Activated T-cell treated with anti-CD3 and anti-CD28 coated beads for 48 hours (primary cell): ENCODE measurements at regions not wholly inside any gene's neighbourhood (a gene's known extent, or its start where the extent isn't known, plus 50 kb on each side); places are given as distances from the start of the nearest gene placed in this dataset.
"Not testable (repeated sequence)": the region's sequence is repeated elsewhere in the genome, so short reads cannot be mapped to it uniquely, and the experiment has no call there.

Experiments used
- DNase-seq: peaks from one replicate; pipeline ENCODE4 v3.0.0-alpha.2; 2020; ENCODE audit warnings: low read depth

GRCh38 chr21:17293016-17293562 lies 219.8 kb upstream of the CXADR start:
- not testable (repeated sequence) for DNase-seq

- DNase-seq = no peak
Measured at GRCh38 chr21:17295997-17296396, 216.8 kb upstream of the CXADR start.

DNA sequence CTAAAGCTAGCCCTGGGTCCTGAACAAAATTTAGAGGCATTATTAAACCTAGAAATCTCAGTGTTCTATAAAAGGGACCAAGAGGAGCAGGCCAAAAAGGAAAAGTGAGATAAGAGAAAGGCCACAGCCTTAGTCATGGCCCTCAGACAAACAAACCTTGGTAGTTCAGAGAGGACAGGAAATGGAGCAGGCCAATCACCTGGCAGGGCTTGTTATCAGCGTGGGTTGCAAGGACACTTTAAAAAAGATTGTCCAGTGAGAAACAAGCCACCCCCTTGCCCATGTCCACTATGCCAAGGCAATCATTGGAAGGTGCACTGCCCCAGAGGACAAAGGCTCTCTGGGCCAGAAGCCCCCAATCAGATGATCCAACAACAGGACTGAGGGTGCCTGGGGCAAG lies 213.3 kb upstream of the CXADR start:
- not testable (repeated sequence) for DNase-seq

GRCh38 chr21:17327715-17328114 lies 185.1 kb upstream of the CXADR start:
- DNase-seq = not testable (repeated sequence)

- no peak for DNase-seq
Measured at GRCh38 chr21:17334484-17334883, 178.4 kb upstream of the CXADR start.

DNA sequence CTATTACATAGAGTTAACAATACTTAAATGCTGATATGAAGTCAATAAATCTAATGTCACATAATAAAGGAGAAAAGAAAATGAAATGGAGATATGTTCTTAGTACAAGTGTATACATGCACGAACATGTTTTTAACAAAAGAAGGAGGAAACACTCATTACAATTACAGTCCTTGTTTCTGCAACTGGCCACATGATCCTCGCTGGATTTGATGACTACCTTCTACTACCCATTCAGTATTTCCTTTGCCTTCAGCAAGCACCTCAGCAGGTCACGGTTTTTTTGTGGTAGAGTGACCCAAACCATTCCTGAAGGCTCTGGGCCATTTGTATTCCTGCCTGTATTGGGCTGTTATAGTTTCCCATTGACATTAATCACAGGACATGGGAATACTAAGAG lies 172.8 kb upstream of the CXADR start:
- DNase-seq = no peak

DNA sequence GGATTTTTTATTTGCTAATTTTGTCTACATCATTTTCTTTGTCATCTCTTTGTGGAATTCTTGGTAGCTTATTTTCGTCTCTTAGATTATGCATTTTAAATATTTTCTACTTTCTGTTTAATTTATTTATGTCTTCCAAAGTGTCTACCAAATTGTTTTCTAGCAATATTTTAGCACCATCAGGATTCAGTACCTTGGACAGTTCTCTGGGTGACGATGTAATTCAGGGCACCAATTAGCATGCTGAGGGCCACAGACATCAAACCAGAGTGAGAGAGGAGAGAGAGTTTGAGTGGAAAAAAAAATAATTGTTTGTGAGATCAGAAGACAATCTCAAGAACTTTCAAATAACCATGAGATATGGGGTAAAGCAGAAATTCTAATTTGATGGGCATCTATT lies 169.8 kb upstream of the CXADR start:
- DNase-seq = no peak

DNA sequence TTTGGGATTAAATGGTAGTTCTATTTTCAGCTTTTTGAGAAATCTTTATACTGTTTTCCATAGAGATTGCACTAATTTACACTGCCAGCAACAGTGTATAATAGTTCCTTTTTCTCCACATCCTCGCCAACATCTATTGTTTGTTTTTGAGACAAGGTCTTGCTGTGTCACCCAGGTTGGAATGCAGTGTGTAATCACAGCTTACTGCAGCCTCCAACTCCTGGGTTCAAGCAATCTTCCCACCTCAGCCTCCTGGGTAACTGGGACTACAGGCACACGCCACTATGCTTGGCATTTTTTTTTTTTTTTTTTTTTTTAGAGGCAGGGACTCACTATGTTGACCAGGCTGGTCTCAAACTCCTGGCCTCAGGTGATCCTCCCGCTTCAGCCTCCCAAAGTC lies 164.5 kb upstream of the CXADR start:
- DNase-seq = no peak

DNA sequence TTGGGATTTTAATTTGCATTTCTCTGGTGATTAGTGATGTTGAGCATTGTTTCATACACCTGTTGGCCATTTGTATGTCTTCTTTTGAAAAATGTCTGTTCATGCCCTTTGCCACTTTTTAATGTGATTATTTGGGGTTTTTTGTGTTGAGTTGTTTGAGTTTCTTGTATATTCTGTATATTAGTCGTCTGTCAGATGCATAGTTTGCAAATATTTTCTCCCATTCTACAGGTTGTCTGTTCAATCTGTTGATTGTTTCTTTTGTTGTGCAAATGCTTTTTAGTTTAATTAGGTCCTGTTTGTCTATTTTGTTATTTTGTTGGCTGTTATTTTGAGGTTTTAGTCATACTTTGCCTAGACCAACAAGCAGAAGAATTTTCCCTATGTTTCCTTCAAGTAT lies 164.0 kb upstream of the CXADR start:
- DNase-seq = no peak

- no peak for DNase-seq
Measured at GRCh38 chr21:17351766-17352165, 161.1 kb upstream of the CXADR start.

GRCh38 chr21:17352996-17353655 lies 159.7 kb upstream of the CXADR start:
- no peak for DNase-seq

DNA sequence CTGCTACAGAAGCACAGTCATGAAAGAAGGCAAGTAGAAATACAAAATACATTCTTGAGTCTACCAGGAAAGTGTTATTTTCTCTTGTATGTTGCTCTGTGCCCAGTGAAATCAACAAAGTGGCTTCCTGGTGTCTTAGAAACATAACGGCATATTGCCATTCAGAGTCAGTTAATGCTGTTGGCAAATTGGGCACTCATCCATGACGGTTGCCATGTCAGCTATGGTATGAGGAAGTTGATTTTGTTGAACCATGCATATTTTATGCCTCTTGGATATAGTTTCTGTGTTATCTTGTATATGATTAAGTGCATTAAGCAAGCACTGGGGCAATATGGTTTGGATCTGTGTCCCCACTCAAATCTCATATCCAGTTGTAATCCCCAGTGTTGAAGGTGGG lies 153.1 kb upstream of the CXADR start:
- DNase-seq = no peak

DNA sequence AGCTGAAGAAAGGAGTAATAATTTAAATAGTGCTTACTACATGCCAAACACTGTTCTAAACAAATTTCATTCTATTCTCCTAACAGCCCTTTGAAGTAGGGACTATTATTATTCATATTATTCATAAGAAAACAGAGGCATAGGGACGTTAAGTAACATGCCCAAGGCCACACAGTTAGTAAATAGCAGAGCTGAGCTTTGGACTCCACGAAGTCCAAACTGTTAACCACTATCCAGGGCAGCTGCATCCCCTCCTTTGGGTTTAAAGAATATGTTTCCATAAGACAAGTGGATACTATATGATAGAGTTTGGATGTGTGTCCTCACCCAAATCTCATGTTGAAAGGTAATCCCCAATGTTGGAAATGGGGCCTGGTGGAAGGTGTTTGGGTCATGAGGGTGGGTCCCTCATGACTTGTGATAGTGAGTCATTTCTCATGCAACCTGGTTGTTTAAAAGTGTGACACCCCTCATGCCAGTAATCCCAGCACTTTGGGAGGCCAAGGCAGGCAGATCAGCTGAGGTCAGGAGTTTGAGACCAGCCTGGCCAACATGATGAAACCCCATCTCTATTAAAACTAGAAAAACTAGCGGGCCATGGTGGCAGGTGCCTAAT lies 144.0 kb upstream of the CXADR start:
- DNase-seq = no peak

- no peak for DNase-seq
Measured at GRCh38 chr21:17370263-17370662, 142.6 kb upstream of the CXADR start.

GRCh38 chr21:17370916-17371315 lies 141.9 kb upstream of the CXADR start:
- DNase-seq = no peak

GRCh38 chr21:17371450-17371849 lies 141.4 kb upstream of the CXADR start:
- no peak for DNase-seq

GRCh38 chr21:17372200-17372599 lies 140.6 kb upstream of the CXADR start:
- DNase-seq = no peak

DNA sequence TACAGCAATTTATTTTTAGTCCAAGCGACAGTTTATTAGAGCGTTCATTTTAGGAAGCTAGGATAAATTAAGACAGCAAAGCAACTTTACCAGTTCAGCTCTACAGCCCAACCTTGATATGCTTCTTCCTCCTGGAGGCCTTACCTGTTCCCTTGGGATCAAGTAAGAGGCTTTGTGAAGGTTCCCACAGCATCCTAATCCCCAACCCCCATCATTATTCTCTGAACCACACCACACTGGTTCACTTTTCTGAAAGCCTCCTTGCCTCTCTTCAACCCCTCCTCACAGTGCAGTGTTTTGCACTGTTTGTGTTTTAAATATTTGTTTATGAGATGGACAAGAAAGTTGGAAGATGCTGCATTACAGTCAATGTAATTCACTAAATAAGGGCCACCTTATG lies 126.3 kb upstream of the CXADR start:
- DNase-seq = no peak

- no peak for DNase-seq
Measured at GRCh38 chr21:17387030-17387617, 125.7 kb upstream of the CXADR start.

- DNase-seq = no peak
Measured at GRCh38 chr21:17388226-17388625, 124.6 kb upstream of the CXADR start.

DNA sequence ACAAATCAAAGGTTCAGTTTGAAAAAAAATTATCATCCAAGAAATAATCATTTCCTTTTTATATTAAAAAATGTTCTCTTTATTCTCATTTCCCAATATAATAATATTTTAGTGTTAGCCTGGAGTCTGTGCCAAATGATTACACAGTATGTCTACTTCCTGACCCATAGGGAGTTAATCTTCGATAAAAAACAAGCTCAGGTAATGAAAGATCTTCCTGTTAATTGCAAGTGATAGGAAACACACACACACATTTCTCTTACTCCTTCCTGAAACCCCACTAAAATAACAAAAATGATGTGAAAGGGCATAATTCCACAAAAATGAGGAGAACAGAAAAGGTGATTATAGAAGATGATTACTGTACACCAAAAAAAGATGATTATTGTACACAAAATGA lies 123.5 kb upstream of the CXADR start:
- DNase-seq = no peak

- no peak for DNase-seq
Measured at GRCh38 chr21:17390569-17390968, 122.3 kb upstream of the CXADR start.

- no peak for DNase-seq
Measured at GRCh38 chr21:17391811-17392340, 121.0 kb upstream of the CXADR start.
